OCI-LY7 (cell line): ENCODE measurements at regions not wholly inside any gene's neighbourhood (a gene's known extent, or its start where the extent isn't known, plus 50 kb on each side); places are given as distances from the start of the nearest gene placed in this dataset.

Experiments used
- BruUV-seq: library from RNA; stranded (reverse); fragments of 400-500 nt; replicated peaks from 2 replicates; lab custom pipeline; 2021; lab: Mats Ljungman, UMichigan
- CTCF ChIA-PET: fragments of 300-600 bp; sonication (Branson Sonifier 250); formaldehyde crosslinking; loops from one replicate; lab custom pipeline; 2022; ENCODE audit warnings: antibody characterized with exemption; ENCODE audit not compliant: unreplicated experiment; lab: Charles Lee
- POLR2A ChIA-PET: fragments of 300-600 bp; sonication (Branson Sonifier 250); formaldehyde crosslinking; loops from one replicate; lab custom pipeline; 2022; ENCODE audit warnings: antibody characterized with exemption; lab: Charles Lee
- DNase-seq: peaks from one replicate; pipeline ENCODE4 v3.0.0-alpha.2; 2015; ENCODE audit warnings: low spot score
- H2AFZ ChIP-seq: fragments of 200-600 bp; sonication (generic), shearing (Covaris generic); 2 replicates; pipeline ENCODE4 v1.6.1; 2014; ENCODE audit warnings: mild to moderate bottlenecking, antibody characterized with exemption, low read length, moderate library complexity
- H3K27ac ChIP-seq: fragments of 200-600 bp; sonication (generic); 2 replicates; pipeline ENCODE4 v1.5.1; 2014; ENCODE audit warnings: mixed run types, low read depth, mild to moderate bottlenecking, moderate library complexity, low read length, inconsistent platforms; ENCODE audit not compliant: poor library complexity, severe bottlenecking
- H3K36me3 ChIP-seq: fragments of 200-600 bp; sonication (generic); 2 replicates; pipeline ENCODE4 v1.6.1; 2014; ENCODE audit warnings: mild to moderate bottlenecking, antibody characterized with exemption, low read length, moderate library complexity, mixed read lengths; ENCODE audit not compliant: insufficient read depth
- H3K4me1 ChIP-seq: fragments of 200-600 bp; sonication (generic); 2 replicates; pipeline ENCODE4 v1.5.1; 2014; ENCODE audit warnings: mild to moderate bottlenecking, low read length; ENCODE audit not compliant: insufficient read depth, poor library complexity, severe bottlenecking
- H3K4me2 ChIP-seq: fragments of 200-600 bp; sonication (generic); 2 replicates; pipeline ENCODE4 v1.6.1; 2014; ENCODE audit warnings: mild to moderate bottlenecking, low read length
- H3K4me3 ChIP-seq: fragments of 200-600 bp; sonication (generic); 2 replicates; pipeline ENCODE4 v1.5.1; 2014; ENCODE audit warnings: mild to moderate bottlenecking, low read depth, low read length; ENCODE audit not compliant: poor library complexity, severe bottlenecking
- H3K79me2 ChIP-seq: fragments of 200-600 bp; sonication (generic); 2 replicates; pipeline ENCODE4 v1.6.1; 2016; ENCODE audit warnings: low read depth, mild to moderate bottlenecking, low read length, moderate library complexity, mixed read lengths; ENCODE audit not compliant: insufficient read depth
- H3K9me2 ChIP-seq: fragments of 200-600 bp; sonication (generic); 2 replicates; pipeline ENCODE4 v1.6.1; 2016; ENCODE audit warnings: mild to moderate bottlenecking, low read length, mixed read lengths; ENCODE audit not compliant: insufficient read depth
- H3K9me3 ChIP-seq: fragments of 200-600 bp; sonication (generic); 2 replicates; pipeline ENCODE4 v1.6.1; 2014; ENCODE audit warnings: mild to moderate bottlenecking, mixed run types, low read length, mixed read lengths
- H4K20me1 ChIP-seq: fragments of 200-600 bp; sonication (generic); 2 replicates; pipeline ENCODE4 v1.6.1; 2014; ENCODE audit warnings: mild to moderate bottlenecking, antibody characterized with exemption, low read length, moderate library complexity, mixed read lengths; ENCODE audit not compliant: insufficient read depth
- CTCF ChIP-seq: fragments of 200-600 bp; sonication (generic); conservative IDR thresholded peaks from 2 replicates; pipeline ENCODE4 v1.5.1; 2014; ENCODE audit warnings: mild to moderate bottlenecking, antibody characterized with exemption, low read length, moderate library complexity, mixed read lengths
- EZH2phosphoT487 ChIP-seq: fragments of 200-600 bp; sonication (generic); IDR thresholded peaks from 2 replicates; pipeline ENCODE4 v1.6.1; 2018; ENCODE audit warnings: low read depth, borderline replicate concordance, mild to moderate bottlenecking, mixed run types, antibody characterized with exemption, low read length, moderate library complexity, mixed read lengths
- intact Hi-C: fragments of 100-400 bp; cut with micrococcal nuclease; formaldehyde crosslinking; loops from one replicate; pipeline ENCODE4 v1.10.0; 2022; ENCODE audit not compliant: unreplicated experiment

- no peak for DNase-seq
- no peak overlapping the region for H3K4me3 ChIP-seq
- intact Hi-C loops, result no loop called here
- H3K9me3 ChIP-seq, result peaks cover 26% of the 10 kb centered on the region; the same call in 1 of the 2 replicates
- no peaks in the 10 kb centered on the region for H3K36me3 ChIP-seq
- ChIA-PET POLR2A (interaction anchor here (0.6 to 0.7 kb wide), 2 partner anchors 1145 to 1799 kb away, joined by 4 to 5 read pairs; no protein-coding TSS in a partner anchor), CTCF (no interaction called here)
- no peak overlapping the region for H3K4me2 ChIP-seq
- H3K27ac ChIP-seq, result no peak overlapping the region
- no peaks in the 10 kb centered on the region for H3K4me1 ChIP-seq
- no peak overlapping the region for H2AFZ ChIP-seq
- no peak for TF ChIP-seq EZH2phosphoT487
- no peak for TF ChIP-seq CTCF
- BruUV-seq, result no TSS peak
- no peaks in the 10 kb centered on the region for H3K9me2 ChIP-seq
- H3K79me2 ChIP-seq, result no peaks in the 10 kb centered on the region
- no peaks in the 10 kb centered on the region for H4K20me1 ChIP-seq
Observed at GRCh38 chr13:90360785-90361184, 986.7 kb upstream of the MIR17HG start.

GRCh38 chr13:90362707-90363106, 984.8 kb upstream of the MIR17HG start:
- no peaks in the 10 kb centered on the region for H4K20me1 ChIP-seq
- H3K79me2 ChIP-seq, result no peaks in the 10 kb centered on the region
- no peak overlapping the region for H3K27ac ChIP-seq
- H3K9me3 ChIP-seq, result peaks cover 29% of the 10 kb centered on the region; the same call in 1 of the 2 replicates
- no peak overlapping the region for H2AFZ ChIP-seq
- CTCF ChIA-PET, result no interaction called here
- POLR2A ChIA-PET, result interaction anchor here (0.6 to 1.0 kb wide), 2 partner anchors 133 to 364 kb away, joined by 3 read pairs; no protein-coding TSS in a partner anchor
- BruUV-seq, result no TSS peak
- H3K9me2 ChIP-seq, result no peaks in the 10 kb centered on the region
- H3K4me2 ChIP-seq, result no peak overlapping the region
- H3K4me3 ChIP-seq, result no peak overlapping the region
- intact Hi-C loops, result no loop called here
- no peaks in the 10 kb centered on the region for H3K36me3 ChIP-seq
- no peak for TF ChIP-seq CTCF
- no peak for DNase-seq
- no peaks in the 10 kb centered on the region for H3K4me1 ChIP-seq

GRCh38 chr13:90365130-90365529, 982.4 kb upstream of the MIR17HG start:
- Histone ChIP-seq H3K4me1 (no peaks in the 10 kb centered on the region), H3K36me3 (no peaks in the 10 kb centered on the region), H3K27ac (no peak overlapping the region), H3K9me2 (no peaks in the 10 kb centered on the region), H2AFZ (no peak overlapping the region), H3K4me2 (no peak overlapping the region), H3K79me2 (no peaks in the 10 kb centered on the region), H3K9me3 (peaks cover 25% of the 10 kb centered on the region; the same call in 1 of the 2 replicates), H3K4me3 (no peak overlapping the region), H4K20me1 (no peaks in the 10 kb centered on the region)
- no peak for DNase-seq
- no peak for TF ChIP-seq EZH2phosphoT487
- TF ChIP-seq CTCF, result 0 out of 2 replicates have a peak, but pooled peaks have one; percentile 13
- POLR2A ChIA-PET, result interaction anchor here (0.6 to 1.4 kb wide), 7 partner anchors 9 to 805 kb away, joined by 3 to 4 read pairs (median 3); no protein-coding TSS in a partner anchor
- CTCF ChIA-PET, result no interaction called here
- BruUV-seq, result no TSS peak
- intact Hi-C loops, result no loop called here
